Lung microvascular endothelial cell (primary cell): ENCODE measurements at regions not wholly inside any gene's neighbourhood (a gene's known extent, or its start where the extent isn't known, plus 50 kb on each side); places are given as distances from the start of the nearest gene placed in this dataset.
"Not testable (repeated sequence)": the region's sequence is repeated elsewhere in the genome, so short reads cannot be mapped to it uniquely, and the experiment has no call there.

ENCODE experiments used
- DNase-seq, 2 donors: peaks; one replicate each; pipeline versions ENCODE4 v3.0.0 to v3.0.0-alpha.2; 2010; ENCODE audit warnings: low read depth in 2 of 2

DNA sequence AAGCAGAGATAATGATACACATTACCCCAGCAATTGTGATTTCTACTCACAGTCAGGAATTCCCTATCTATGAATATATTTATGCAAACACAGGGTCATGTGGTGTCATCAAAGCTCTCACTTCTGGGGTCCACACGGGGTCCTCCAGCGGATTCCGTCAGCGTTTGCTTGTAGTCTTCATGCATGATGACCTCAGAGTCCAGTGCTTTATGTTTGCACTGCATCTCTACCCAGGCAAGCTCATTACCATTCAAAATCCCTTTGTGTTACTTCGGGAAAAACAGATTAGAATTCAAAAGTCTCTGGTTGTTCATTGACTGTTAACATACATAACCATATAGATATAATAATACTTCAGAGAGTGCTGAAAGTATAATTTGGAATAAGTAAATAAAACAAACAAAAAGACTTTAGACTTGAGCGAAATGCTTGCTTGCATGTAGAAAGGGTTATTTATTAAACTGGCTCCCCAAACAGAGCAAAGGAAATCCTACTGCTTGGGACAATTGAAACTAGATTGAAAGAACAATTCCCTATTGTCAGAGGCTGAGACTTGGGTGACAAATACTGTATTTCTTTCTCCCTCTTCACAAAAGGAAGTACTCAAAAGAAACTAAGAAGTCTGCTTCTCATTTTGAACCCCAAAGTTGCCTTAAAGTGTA lies 423.1 kb downstream of the ETS1 start:
- DNase-seq, result no peak

GRCh38 chr11:128161994-128162393 lies 425.4 kb downstream of the ETS1 start:
- DNase-seq, result no peak

DNA sequence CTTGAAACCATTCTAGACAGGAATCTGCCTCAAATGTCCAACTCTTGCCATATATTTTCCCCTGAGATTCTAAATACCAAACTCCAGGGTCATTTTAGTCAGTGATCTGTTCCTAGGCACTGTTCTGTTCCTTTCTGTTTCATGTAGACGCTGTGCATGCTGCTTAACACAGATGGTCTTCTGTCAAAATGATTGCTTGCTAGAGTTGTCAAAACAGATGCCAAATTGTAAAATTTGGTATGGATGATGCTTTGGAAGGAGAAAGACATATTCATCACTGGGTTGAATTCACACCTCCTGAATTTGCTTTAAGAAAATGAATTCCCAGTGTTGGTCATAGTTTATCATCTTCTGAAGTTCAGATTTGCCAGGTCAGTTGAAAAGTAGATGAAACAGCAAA lies 425.9 kb downstream of the ETS1 start:
- no peak for DNase-seq

DNA sequence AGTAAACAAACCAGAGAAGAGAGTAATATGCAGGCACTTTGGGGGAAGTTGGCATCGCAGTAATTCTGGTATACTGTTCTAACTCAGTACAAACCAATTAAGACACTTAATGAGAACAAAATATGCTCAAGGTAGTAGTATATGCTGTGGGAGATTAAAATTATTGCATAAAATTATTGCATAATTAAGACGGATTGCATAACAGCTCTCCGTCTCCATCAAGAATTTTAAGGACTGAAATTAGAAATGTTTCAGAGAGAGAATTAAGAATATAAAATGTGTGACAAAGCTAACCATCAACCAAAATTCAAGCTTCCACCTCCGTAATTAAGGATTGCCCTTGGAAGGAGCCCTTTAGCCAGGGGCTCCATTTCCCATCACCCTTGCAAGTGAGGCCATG lies 428.5 kb downstream of the ETS1 start:
- DNase-seq, result no peak

GRCh38 chr11:128157423-128158298 lies 429.7 kb downstream of the ETS1 start:
- peak; percentile 80 to 85 for DNase-seq

- no peak for DNase-seq
Measured at GRCh38 chr11:128156486-128156885, 430.9 kb downstream of the ETS1 start.

DNA sequence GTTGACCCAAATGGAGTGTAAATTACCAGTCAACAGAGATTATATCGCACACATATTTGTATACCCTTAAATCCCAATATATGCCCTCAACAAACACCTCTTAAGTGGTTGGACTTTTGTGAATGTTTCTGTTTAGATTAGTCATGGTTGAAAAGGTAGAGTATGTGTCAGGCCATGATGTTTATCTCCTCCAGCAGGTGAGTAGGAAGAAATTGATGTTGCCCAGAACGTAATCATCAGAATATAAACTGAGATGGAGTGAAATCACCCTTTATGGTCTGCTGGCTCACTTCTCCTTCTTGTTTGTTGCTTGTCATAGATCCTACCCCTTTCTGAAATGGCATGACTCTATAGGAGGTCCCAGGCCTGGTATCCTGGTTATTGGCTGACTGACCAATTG lies 431.8 kb downstream of the ETS1 start:
- DNase-seq, result no peak

DNA sequence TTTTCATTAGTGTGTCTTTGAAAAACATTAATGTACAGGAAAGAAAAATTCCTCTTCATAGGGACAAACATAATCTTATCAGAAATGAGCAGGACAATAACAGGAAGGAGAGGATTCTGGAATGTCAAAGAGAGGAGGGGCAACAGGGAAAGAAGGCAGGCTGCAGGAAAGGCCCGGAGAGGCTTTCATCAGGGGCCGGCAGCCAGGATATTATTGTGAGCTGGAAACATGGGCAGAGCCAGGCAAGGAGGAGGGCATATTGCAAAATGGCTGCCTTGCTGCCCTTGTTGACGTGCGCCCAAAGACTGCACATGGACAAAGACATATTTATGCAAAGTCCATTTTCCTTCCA lies 433.7 kb downstream of the ETS1 start:
- DNase-seq, result peak; percentile 52 to 83

DNA sequence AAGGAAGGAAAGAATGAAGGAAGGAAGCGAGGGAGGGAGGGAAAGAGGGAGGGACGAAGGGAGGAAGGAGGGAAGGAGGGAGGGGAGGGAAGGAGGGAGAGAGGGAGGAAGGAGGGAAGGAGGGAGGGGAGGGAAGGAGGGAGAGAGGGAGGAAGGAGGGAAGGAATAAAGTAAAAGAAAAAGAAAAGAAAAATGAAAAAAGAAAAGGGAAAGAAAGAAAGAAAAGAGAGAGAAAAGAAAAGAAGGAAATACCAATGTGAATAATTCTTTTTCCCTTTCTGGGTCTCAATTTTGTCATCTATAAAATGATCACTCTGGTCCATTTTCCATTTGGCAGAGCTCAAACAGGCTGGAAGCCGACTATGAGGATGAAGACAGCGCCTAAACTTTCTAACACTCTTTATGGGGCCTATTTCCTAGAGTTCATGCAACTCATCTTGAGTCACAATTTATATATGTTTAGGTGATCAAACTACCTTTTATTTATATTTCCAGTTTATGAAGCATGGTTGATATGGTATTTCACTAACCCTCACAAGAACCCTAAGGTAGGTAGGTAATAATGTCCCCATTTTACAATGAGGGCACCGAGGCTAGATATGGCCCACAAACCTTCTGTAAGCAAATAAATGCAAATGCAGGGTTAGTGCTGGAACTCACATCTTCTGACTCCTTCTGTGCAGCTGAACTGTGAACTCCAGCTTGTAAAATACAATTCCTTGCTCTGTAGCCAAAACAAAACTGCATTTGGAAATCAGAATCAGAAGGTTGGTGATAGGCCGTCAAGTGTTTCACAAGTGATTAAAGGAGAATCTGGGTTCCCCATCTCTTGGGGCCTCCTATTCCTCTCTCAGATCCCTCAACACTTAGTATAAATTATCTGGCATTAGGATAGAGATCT lies 434.3 kb downstream of the ETS1 start:
- DNase-seq, result peak; percentile 18 to 38

DNA sequence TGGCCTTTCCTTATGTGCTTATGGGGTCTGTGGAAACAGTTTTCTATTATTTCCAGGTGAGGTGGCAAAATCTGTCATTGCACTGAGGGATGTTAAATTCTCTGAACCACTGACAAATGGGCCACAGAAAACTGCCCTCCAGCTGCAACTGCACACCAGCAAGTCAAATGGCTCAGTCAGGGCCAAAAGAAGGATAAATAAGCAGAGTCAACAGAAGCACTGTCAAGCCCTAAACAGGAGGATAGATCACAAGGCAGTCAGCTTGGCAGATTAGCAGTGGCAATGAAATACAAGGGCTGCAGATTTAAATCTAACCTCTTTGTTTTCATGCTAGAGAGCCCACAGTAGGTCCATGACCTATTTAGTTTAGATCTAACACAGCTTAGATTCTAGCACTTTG lies 435.6 kb downstream of the ETS1 start:
- no peak for DNase-seq

GRCh38 chr11:128151338-128151737 lies 436.0 kb downstream of the ETS1 start:
- DNase-seq, result no peak

DNA sequence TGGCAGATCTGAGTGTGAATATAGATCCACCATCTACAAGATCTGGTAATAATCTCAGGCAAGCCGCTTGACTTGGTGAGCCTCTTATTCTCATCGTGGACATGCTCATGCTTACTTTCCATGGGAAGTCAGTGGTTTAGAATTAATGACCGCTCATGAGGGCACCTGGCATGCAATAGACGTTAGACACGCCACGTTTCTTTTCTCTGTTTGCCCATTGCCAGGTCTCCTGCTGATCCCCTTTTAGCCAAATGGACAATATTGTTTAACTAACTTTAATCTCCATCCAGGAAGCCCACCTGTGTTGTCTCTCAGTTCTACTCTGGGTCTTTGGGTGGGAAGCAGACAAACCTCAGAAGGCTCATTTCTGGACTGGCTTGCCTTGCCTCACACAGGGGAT lies 439.1 kb downstream of the ETS1 start:
- no peak for DNase-seq

DNA sequence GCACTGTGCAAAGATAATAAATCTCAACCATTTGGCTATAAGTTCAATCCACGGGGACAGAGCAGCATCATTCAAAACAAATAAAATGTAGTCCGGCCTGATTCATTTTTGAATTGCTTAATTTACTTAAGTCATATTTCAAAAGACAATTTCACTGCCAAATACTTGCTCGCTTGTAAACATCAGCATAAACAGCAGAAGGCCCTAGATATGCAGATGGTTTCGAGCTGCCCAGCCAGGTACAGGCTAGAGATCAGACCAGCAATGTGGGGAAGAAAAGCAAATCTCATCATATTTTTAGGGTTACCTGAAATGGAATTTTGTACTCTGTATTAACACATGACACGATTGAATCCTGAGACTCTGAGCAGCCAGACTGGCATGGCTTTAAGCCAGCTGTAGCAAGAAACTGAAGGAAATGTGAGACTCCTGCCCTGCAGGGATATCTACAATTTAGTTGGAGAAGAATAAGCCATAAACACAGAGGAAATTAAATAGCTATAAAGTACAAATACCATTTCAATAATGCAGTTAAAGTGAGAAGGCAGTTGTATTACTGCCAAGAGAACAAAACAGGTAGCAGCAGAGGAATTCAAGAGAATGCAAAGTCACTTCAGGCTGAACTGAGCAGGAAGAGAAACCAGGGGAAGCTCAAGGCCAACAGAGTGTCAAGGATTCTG lies 440.3 kb downstream of the ETS1 start:
- DNase-seq, result no peak

DNA sequence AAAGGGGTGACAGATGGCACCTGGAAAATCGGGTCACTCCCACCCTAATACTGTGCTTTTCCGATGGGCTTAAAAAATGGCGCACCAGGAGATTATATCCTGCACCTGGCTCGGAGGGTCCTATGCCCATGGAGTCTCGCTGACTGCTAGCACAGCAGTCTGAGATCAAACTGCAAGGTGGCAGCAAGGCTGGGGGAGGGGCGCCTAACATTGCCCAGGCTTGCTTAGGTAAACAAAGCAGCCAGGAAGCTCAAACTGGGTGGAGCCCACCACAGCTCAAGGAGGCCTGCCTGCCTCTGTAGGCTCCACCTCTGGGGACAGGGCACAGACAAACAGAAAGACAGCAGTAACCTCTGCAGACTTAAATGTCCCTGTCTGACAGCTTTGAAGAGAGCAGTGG lies 447.1 kb downstream of the ETS1 start:
- DNase-seq, result not testable (repeated sequence)

- no peak for DNase-seq
Measured at GRCh38 chr11:128135451-128135850, 451.9 kb downstream of the ETS1 start.

DNA sequence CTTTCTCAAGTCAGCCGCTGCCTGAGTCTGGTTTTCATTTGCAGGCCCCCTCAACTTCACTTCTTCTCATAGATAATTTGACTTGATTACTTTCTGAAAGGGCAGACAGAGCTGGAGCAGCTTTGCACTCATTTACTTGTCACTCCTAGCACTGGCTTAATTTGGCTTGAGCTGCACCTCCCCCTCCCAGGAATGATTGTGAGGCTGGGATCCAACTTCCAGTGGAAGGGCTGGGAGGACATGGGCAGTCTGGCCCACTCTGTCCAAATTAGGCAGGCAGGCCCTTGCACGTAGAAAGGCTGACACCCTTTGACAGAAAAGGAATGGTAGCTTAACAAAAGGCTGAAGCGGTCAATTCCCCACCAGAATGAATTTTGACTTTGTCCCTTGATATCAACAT lies 453.9 kb downstream of the ETS1 start:
- DNase-seq, result no peak

GRCh38 chr11:128130052-128130451 lies 457.3 kb downstream of the ETS1 start:
- no peak for DNase-seq

DNA sequence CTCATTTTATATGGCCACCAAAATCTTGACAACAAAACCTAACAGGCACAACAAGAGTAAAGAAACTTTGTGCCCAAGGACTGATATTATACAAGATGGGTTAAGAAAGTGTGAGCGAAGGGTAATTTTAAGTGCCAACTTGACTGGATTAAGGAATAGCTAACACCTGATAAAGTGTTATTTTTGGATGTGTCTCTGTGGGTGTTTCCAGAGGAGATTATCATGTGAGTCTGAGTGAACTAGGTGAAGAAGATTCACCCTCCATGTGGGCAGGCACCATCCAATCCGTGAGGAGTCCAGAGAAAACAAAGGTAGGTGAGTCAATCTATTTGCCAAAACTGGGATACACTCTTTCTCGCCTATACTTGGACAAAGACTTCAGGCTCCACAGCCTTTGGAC lies 461.6 kb downstream of the ETS1 start:
- no peak for DNase-seq

GRCh38 chr11:128116885-128117284 lies 470.5 kb downstream of the ETS1 start:
- peak in 1 of 2 donors; percentile 5 for DNase-seq

GRCh38 chr11:128116447-128116846 lies 470.9 kb downstream of the ETS1 start:
- DNase-seq, result no peak

DNA sequence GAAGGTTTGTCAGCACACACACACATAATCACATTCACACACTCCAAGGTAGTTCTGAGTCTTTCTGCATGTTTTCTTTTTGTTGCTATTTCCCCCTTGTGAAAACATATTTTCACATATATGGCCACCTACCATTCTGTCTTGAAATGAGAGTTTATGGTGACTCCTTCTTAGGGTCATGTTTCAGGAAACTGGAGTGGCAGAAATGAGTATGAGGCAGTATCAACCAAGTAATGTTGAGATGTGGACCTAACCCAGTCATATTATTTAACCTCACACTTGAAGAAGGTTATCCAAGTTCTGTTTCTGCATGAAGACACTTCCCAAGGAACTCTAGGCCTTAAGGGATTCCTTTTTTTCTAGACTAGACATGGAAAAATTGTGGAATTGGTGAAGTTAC lies 481.4 kb downstream of the ETS1 start:
- no peak for DNase-seq

DNA sequence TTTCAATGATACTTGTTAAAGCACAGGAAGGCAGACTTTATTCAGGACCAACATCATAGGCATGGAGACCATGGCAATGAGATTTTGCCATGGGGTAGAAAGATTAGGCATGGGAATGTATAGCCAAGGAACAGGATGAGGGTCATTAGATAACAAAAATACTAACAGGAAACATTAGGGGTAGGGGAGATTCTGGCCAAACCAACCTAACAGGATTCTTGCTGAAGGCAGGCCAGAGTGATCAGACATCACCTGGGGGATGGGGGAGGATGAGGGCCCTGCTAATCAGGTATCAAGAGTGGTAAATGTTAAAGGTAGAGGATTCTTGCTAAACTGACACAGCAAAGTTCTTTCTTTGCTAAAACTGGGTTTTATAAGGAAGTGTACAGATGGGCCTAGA lies 481.8 kb downstream of the ETS1 start:
- DNase-seq, result no peak
